AG04449 (cell line): ENCODE measurements at regions not wholly inside any gene's neighbourhood (a gene's known extent, or its start where the extent isn't known, plus 50 kb on each side); places are given as distances from the start of the nearest gene placed in this dataset.

Source experiments
- CTCF ChIA-PET: fragments of 350-600 bp; formaldehyde crosslinking; extraction: SDS; loops from one replicate; lab custom pipeline; 2021; ENCODE audit warnings: antibody characterized with exemption; lab: Yijun Ruan, JAX
- POLR2A ChIA-PET: fragments of 400-600, 350-600 bp; formaldehyde crosslinking; extraction: SDS; loops from one replicate; lab custom pipeline; 2020; ENCODE audit warnings: antibody characterized with exemption, inconsistent platforms; lab: Yijun Ruan, JAX
- DNase-seq: peaks from one replicate; pipeline ENCODE4 v3.0.0-alpha.2; 2010; ENCODE audit warnings: low read depth, low spot score
- H3K4me3 ChIP-seq: 2 replicates; pipeline ENCODE4 v1.5.1; 2011; ENCODE audit warnings: low read depth, mild to moderate bottlenecking, control low read depth, low read length
- CTCF ChIP-seq: IDR thresholded peaks from one replicate; pipeline ENCODE4 v1.5.1; 2011; ENCODE audit warnings: mild to moderate bottlenecking, moderate library complexity, low read length, control low read depth, inconsistent platforms; ENCODE audit not compliant: insufficient read depth; ENCODE audit errors: missing control alignments

DNA sequence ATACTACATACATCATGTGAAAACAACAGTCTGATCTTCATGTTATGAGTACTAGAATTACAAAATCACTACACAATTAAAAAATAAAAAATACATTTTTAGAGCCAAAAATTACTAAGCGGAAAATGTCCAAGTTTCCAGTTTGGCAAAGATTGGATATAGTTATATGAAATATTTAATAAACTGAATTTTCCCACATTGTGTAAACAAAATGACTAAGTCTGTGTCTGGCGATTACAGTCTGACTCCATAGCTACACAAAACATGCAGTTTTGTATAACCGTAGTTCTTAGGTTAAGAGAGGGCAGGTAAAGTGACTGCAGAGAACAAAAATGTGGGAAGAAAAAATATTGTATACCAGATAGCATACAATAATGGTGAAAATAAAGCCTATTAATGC is 59.2 kb upstream of the TMEM47 start:
- no peak overlapping the region for H3K4me3 ChIP-seq
- POLR2A ChIA-PET = no interaction called here
- CTCF ChIA-PET = no interaction called here
- no peak for TF ChIP-seq CTCF
- no peak for DNase-seq

- CTCF ChIA-PET = no interaction called here
- no peak for TF ChIP-seq CTCF
- POLR2A ChIA-PET = no interaction called here
- H3K4me3 ChIP-seq = no peak overlapping the region
- no peak for DNase-seq
Observed at GRCh38 chrX:34734383-34734782, 77.3 kb upstream of the TMEM47 start.

DNA sequence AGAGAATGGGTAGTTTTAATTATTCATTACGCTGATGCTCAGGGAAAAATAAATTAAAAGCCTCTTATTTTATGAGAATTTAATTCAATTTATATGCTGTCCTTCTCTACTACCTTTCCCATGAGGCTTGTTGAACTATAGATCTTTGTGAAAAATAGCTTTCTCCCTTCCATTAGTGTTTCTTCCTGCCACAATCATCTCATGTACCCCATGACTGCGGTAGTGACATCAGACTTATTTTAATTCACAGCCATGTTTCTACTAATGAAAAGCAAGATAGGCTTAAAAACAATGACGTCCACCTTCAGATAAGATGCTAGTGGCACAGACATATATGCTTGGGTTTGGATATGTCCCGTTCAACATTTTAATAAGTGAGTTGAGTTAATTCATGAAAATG is 87.4 kb upstream of the TMEM47 start:
- no peak for DNase-seq

DNA sequence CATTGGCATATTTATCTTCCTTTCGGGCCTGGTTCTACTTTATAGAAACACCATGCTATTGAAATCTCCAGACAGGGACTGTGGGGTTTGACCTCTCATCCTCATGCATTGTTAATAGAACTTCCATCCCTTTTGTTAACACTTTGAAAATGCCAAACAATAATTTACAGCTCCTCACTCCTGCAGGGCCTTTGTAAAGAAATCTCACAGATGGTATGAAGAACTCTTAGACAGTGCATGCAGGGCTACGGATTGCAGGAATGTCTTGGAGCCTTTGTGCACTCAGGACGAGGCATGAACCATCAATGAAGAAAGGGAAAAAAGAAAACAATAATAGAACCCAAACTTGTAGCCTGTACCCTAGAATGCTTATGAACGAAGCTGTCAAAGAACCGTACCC is 92.8 kb upstream of the TMEM47 start:
- no peak overlapping the region for H3K4me3 ChIP-seq
- POLR2A ChIA-PET = no interaction called here
- DNase-seq = no peak
- TF ChIP-seq CTCF = no peak
- CTCF ChIA-PET = no interaction called here

More for the DNA sequence above, 87.4 kb upstream of the TMEM47 start:
- H3K4me3 ChIP-seq = no peak overlapping the region
- CTCF ChIA-PET = no interaction called here
- no peak for TF ChIP-seq CTCF
- POLR2A ChIA-PET = no interaction called here

DNA sequence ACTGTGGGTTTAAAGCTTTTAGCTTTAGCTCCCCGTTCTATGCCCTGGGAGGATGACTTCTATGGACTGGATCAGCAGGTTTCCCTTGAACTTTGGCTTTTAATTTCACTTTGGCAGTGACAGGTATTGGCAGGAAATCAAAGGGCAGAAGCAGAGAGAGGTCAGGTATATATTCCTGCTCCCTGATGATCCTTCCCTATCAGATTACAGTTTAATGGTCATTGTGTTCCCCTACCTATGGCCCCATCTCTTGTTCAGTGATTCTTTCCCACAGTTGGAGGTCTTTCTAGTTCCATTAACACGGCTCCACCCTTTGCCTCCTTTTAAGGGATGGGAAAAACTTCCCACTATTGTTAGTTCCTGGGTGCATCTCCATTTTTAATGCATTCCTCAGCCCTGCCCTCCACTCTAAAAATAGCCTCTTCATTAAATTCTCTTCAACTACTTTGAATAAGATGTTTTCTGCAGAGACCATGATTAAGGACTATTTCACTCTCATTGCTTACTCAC is 107.8 kb upstream of the TMEM47 start:
- no peak for DNase-seq
- ChIA-PET CTCF (no interaction called here), POLR2A (no interaction called here)
- no peak for TF ChIP-seq CTCF
- no peak overlapping the region for H3K4me3 ChIP-seq

DNA sequence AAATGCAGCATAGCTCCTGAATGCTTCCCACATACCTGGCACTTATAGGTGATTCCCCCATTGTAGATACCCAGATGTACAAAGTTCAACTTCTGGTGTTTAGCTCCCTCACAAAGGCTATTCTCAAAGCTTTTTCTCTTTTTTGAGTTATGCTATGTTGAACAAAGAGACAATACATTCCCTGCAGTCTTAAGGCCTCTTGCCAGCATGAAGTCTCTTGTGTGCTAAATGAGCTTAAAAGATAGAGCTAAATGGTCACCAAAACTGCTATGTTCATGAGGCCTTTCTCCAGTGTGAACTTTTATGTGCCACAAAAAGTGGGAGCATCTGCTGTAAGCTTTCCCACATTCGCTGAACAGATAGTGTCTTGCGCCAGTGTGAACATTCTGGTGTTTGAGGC is 111.2 kb upstream of the TMEM47 start:
- DNase-seq = no peak
- no peak for TF ChIP-seq CTCF
- no peak overlapping the region for H3K4me3 ChIP-seq
- CTCF ChIA-PET = no interaction called here
- POLR2A ChIA-PET = interaction anchor here (0.5 kb wide), 1 partner anchor 11 kb away, joined by 3 read pairs; no protein-coding TSS in a partner anchor
